ENCODE measurements at regions not wholly inside any gene's neighbourhood (a gene's known extent, or its start where the extent isn't known, plus 50 kb on each side); places are given as distances from the start of the nearest gene placed in this dataset.

GRCh38 chr7:68622500-68622899, 975.8 kb upstream of the AUTS2 start:
- TF ChIP-seq RFX5 (IDR thresholded peaks at IDR 0.05; ENCODE audit: borderline replicate concordance, low read depth, low read length) (no peak), POLR2A (IDR thresholded peaks at IDR 0.05; ENCODE audit: control extremely low read depth in 1 of 2, low read depth in 2 of 2, low read length in 2 of 2) (no peak), CTCF (IDR thresholded peaks at IDR 0.05; ENCODE audit: control extremely low read depth in 1 of 3, insufficient read depth in 1 of 3, low read depth in 1 of 3, low read length in 3 of 3) (no peak), JUND (IDR thresholded peaks at IDR 0.05; ENCODE audit: low read length) (no peak), SP2 (IDR thresholded peaks at IDR 0.05; ENCODE audit: low read length) (no peak), CEBPB (IDR thresholded peaks at IDR 0.05; ENCODE audit: low read depth, low read length) (no peak)

All from H1 (cell line).